Sigmoid colon (tissue), 4 donors: ENCODE measurements at regions not wholly inside any gene's neighbourhood (a gene's known extent, or its start where the extent isn't known, plus 50 kb on each side); places are given as distances from the start of the nearest gene placed in this dataset.
"Not testable (repeated sequence)": the region's sequence is repeated elsewhere in the genome, so short reads cannot be mapped to it uniquely, and the experiment has no call there.

Source experiments
- CTCF ChIP-seq, 4 experiments: fragments of 450-650 bp in 3 of 4; fragments of 200-600 bp in 1 of 4; IDR thresholded peaks; one replicate each; pipeline ENCODE4 v1.5.1; 2016 to 2019; ENCODE audit warnings: antibody characterized with exemption in 4 of 4, mild to moderate bottlenecking in 3 of 4, moderate library complexity in 2 of 4
- EP300 ChIP-seq, 4 donors: sonication (generic); formaldehyde crosslinking; IDR thresholded peaks; one replicate each; pipeline ENCODE4 v1.6.1; 2017; ENCODE audit warnings: antibody characterized with exemption in 4 of 4
- POLR2A ChIP-seq, 2 donors: fragments of 450-650 bp; IDR thresholded peaks; one replicate each; pipeline ENCODE4 v1.6.1; 2016; ENCODE audit warnings: antibody characterized with exemption in 2 of 2, mild to moderate bottlenecking in 2 of 2, moderate library complexity in 2 of 2
- POLR2AphosphoS5 ChIP-seq, 4 donors: sonication (generic); formaldehyde crosslinking; IDR thresholded peaks; one replicate each; pipeline ENCODE4 v1.6.1; 2017; ENCODE audit warnings: antibody characterized with exemption in 4 of 4

GRCh38 chr15:20239186-20239585 lies 302.4 kb downstream of the GOLGA6L6 start:
- TF ChIP-seq EP300, CTCF, POLR2A, POLR2AphosphoS5 (IDR thresholded peaks at IDR 0.05): not testable (repeated sequence)
